ENCODE measurements at regions not wholly inside any gene's neighbourhood (a gene's known extent, or its start where the extent isn't known, plus 50 kb on each side); places are given as distances from the start of the nearest gene placed in this dataset.

DNA sequence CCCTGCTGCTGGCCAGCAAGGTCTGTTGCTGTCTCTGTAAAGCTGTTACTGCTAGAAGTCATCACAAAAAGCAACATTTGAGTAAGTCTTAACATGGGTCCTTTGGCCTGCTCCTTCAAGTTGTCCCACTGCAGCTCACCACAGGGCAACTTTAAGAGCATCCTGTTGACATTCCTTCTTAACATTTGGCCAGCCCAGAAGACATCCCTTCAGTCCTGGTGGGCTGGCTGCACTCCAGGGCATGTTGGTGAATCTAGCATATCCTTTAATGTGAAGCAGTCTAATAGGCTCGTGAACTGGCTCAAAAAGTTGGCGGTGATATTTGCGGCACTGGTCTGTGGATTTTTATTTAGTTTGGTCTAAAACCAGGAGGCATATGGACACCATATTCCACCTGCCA lies 92.2 kb upstream of the MAML3 start:
- H3K4me3 ChIP-seq (ENCODE audit: low read length): no peak overlapping the region
- H3K27ac ChIP-seq (ENCODE audit: low read depth, low read length): no peak overlapping the region
- TF ChIP-seq EZH2phosphoT487 (IDR thresholded peaks at IDR 0.05; ENCODE audit: borderline replicate concordance, low read length): no peak
- H3F3A ChIP-seq (ENCODE audit: control insufficient read depth, insufficient read depth): peaks cover 25% of the 10 kb centered on the region
- no peaks in the 10 kb centered on the region for H3K9me2 ChIP-seq (replicated peaks; ENCODE audit: control insufficient read depth, low read length)
- no peak overlapping the region for H3K4me2 ChIP-seq (ENCODE audit: low read length)
- H3K36me3 ChIP-seq (ENCODE audit: control insufficient read depth, low read length): no peaks in the 10 kb centered on the region
- H4K20me1 ChIP-seq (ENCODE audit: control insufficient read depth, insufficient read depth, low read depth, low read length): no peaks in the 10 kb centered on the region
- no peaks in the 10 kb centered on the region for H3K79me2 ChIP-seq (ENCODE audit: control insufficient read depth, low read length)
- H3K9me3 ChIP-seq (ENCODE audit: control insufficient read depth, insufficient read depth, low read length): no peaks in the 10 kb centered on the region
- H3K4me1 ChIP-seq (ENCODE audit: control insufficient read depth, low read length): peaks cover 66% of the 10 kb centered on the region
- no peaks in the 10 kb centered on the region for H3K27me3 ChIP-seq (ENCODE audit: control insufficient read depth, low read length)

DNA sequence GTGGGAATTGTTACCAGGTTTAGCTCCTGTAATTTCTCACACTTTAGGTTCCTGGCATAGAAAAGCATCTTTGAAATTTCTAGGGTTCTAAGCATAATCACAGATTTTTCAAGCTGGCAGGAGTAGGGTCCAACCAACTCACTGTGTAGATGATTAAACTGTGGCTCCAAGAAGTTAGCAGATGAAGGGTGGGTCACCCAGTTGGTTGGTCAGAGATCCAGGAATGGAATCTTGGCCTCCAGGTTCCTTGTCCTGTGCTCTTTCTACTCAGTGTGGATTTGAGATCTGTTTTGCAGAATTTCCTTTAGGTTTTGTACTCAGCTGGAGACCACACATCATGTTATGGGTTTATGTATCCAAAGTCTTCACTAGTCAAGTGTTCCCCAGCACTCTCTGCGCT lies 90.3 kb upstream of the MAML3 start:
- TF ChIP-seq, protein P1, sequence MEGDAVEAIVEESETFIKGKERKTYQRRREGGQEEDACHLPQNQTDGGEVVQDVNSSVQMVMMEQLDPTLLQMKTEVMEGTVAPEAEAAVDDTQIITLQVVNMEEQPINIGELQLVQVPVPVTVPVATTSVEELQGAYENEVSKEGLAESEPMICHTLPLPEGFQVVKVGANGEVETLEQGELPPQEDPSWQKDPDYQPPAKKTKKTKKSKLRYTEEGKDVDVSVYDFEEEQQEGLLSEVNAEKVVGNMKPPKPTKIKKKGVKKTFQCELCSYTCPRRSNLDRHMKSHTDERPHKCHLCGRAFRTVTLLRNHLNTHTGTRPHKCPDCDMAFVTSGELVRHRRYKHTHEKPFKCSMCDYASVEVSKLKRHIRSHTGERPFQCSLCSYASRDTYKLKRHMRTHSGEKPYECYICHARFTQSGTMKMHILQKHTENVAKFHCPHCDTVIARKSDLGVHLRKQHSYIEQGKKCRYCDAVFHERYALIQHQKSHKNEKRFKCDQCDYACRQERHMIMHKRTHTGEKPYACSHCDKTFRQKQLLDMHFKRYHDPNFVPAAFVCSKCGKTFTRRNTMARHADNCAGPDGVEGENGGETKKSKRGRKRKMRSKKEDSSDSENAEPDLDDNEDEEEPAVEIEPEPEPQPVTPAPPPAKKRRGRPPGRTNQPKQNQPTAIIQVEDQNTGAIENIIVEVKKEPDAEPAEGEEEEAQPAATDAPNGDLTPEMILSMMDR (IDR thresholded peaks at IDR 0.05; ENCODE audit: low read depth, low read length, poor library complexity, severe bottlenecking): no peak
- TF ChIP-seq EZH2phosphoT487 (IDR thresholded peaks at IDR 0.05; ENCODE audit: borderline replicate concordance, low read length): no peak
- Histone ChIP-seq H3K27me3 (ENCODE audit: control insufficient read depth, low read length) (no peaks in the 10 kb centered on the region), H3K79me2 (ENCODE audit: control insufficient read depth, low read length) (no peaks in the 10 kb centered on the region), H3F3A (ENCODE audit: control insufficient read depth, insufficient read depth) (peaks cover 33% of the 10 kb centered on the region), H3K4me3 (ENCODE audit: low read length) (no peak overlapping the region), H3K4me1 (ENCODE audit: control insufficient read depth, low read length) (peaks cover 68% of the 10 kb centered on the region), H3K9me2 (replicated peaks; ENCODE audit: control insufficient read depth, low read length) (no peaks in the 10 kb centered on the region), H3K27ac (ENCODE audit: low read depth, low read length) (peak overlapping the region; percentile 87), H3K9me3 (ENCODE audit: control insufficient read depth, insufficient read depth, low read length) (no peaks in the 10 kb centered on the region), H3K4me2 (ENCODE audit: low read length) (peak overlapping the region; percentile 80), H3K36me3 (ENCODE audit: control insufficient read depth, low read length) (no peaks in the 10 kb centered on the region), H4K20me1 (ENCODE audit: control insufficient read depth, insufficient read depth, low read depth, low read length) (no peaks in the 10 kb centered on the region)

DNA sequence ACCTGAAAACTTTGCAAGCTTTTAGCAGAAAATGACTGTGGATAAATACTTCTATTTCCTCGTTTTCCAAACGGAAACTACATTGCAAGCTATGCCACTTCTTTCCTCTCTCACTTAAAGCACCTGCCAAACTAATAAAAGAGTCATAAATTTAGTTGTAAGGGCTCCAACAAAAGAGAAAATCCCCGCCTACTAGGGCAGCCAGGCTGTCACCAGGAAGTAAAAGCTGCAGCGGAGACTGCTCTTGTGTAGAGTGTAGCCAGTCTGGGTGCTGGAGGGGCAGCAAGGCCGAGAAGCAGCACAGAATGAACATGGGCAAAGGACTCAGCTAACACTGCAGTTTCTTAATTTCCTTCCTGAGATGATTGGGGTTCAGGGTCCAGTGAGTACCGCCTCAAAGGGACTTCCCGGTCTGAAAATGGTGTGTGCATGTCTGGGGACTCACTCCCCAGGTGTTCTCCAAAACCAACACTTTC lies 89.3 kb upstream of the MAML3 start:
- H3K36me3 ChIP-seq (ENCODE audit: control insufficient read depth, low read length): no peaks in the 10 kb centered on the region
- H3K79me2 ChIP-seq (ENCODE audit: control insufficient read depth, low read length): no peaks in the 10 kb centered on the region

More for the DNA sequence above, 89.3 kb upstream of the MAML3 start:
- Histone ChIP-seq H3K4me1 (ENCODE audit: control insufficient read depth, low read length) (peaks cover 68% of the 10 kb centered on the region), H3K4me3 (ENCODE audit: low read length) (peak overlapping the region; percentile 62), H3K9me2 (replicated peaks; ENCODE audit: control insufficient read depth, low read length) (no peaks in the 10 kb centered on the region), H4K20me1 (ENCODE audit: control insufficient read depth, insufficient read depth, low read depth, low read length) (no peaks in the 10 kb centered on the region), H3K9me3 (ENCODE audit: control insufficient read depth, insufficient read depth, low read length) (no peaks in the 10 kb centered on the region), H3K27me3 (ENCODE audit: control insufficient read depth, low read length) (no peaks in the 10 kb centered on the region), H3K27ac (ENCODE audit: low read depth, low read length) (peak overlapping the region; percentile 87), H3K4me2 (ENCODE audit: low read length) (peak overlapping the region; percentile 80), H3F3A (ENCODE audit: control insufficient read depth, insufficient read depth) (peaks cover 39% of the 10 kb centered on the region)
- TF ChIP-seq, protein P1 (IDR thresholded peaks at IDR 0.05; ENCODE audit: low read depth, low read length, poor library complexity, severe bottlenecking): no peak
- TF ChIP-seq EZH2phosphoT487 (IDR thresholded peaks at IDR 0.05; ENCODE audit: borderline replicate concordance, low read length): no peak

All from DOHH2 (cell line).